Activated CD4-positive, alpha-beta T cell treated with anti-CD3 and anti-CD28 coated beads, Interleukin-2, amount 10 ng/mL, durations not matched to agents 7 days and 5 days (primary cell): ENCODE measurements at regions not wholly inside any gene's neighbourhood (a gene's known extent, or its start where the extent isn't known, plus 50 kb on each side); places are given as distances from the start of the nearest gene placed in this dataset.

Source experiments
- CTCF ChIA-PET: fragments of 350-600 bp; sonication (Branson Sonifier 250); formaldehyde crosslinking; loops from one replicate; lab custom pipeline; 2021; ENCODE audit warnings: antibody characterized with exemption; lab: Charles Lee
- POLR2A ChIA-PET: fragments of 350-600 bp; sonication (Branson Sonifier 250); formaldehyde crosslinking; loops from one replicate; lab custom pipeline; 2021; ENCODE audit warnings: antibody characterized with exemption; lab: Charles Lee
- DNase-seq: peaks from one replicate; pipeline ENCODE4 v3.0.0-alpha.2; 2020
- H3K27ac Mint-ChIP-seq: one replicate; pipeline ENCODE4 v1.8.0; 2021; ENCODE audit warnings: mild to moderate bottlenecking, moderate library complexity, mixed read lengths
- H3K27me3 Mint-ChIP-seq: one replicate; pipeline ENCODE4 v1.8.0; 2021; ENCODE audit warnings: mixed read lengths
- H3K36me3 Mint-ChIP-seq: one replicate; pipeline ENCODE4 v1.8.0; 2021; ENCODE audit warnings: low read depth, mixed read lengths
- H3K4me1 Mint-ChIP-seq: one replicate; pipeline ENCODE4 v1.8.0; 2021; ENCODE audit warnings: mixed read lengths
- H3K4me3 Mint-ChIP-seq: one replicate; pipeline ENCODE4 v1.8.0; 2021; ENCODE audit warnings: mild to moderate bottlenecking, moderate library complexity, mixed read lengths
- H3K9me3 Mint-ChIP-seq: one replicate; pipeline ENCODE4 v1.8.0; 2021; ENCODE audit warnings: mixed read lengths

GRCh38 chr11:43577566-43578264 is 102.8 kb upstream of the HSD17B12 start:
- no peak overlapping the region for H3K4me3 Mint-ChIP-seq
- no peak overlapping the region for H3K27ac Mint-ChIP-seq
- POLR2A ChIA-PET: no interaction called here
- DNase-seq: no peak
- H3K36me3 Mint-ChIP-seq: no peaks in the 10 kb centered on the region
- peaks cover 35% of the 10 kb centered on the region for H3K4me1 Mint-ChIP-seq
- H3K27me3 Mint-ChIP-seq: peaks cover 93% of the 10 kb centered on the region
- CTCF ChIA-PET: interaction anchor here (0.5 to 1.6 kb wide), 2 partner anchors 10 to 45 kb away, joined by 3 to 7 read pairs; no protein-coding TSS in a partner anchor
- H3K9me3 Mint-ChIP-seq: peaks cover 3% of the 10 kb centered on the region

- peak overlapping the region; percentile 57 for H3K4me3 Mint-ChIP-seq
- H3K4me1 Mint-ChIP-seq: peaks cover 35% of the 10 kb centered on the region
- ChIA-PET CTCF (no interaction called here), POLR2A (no interaction called here)
- peaks cover 3% of the 10 kb centered on the region for H3K9me3 Mint-ChIP-seq
- DNase-seq: no peak
- H3K27me3 Mint-ChIP-seq: peaks cover 94% of the 10 kb centered on the region
- H3K27ac Mint-ChIP-seq: no peak overlapping the region
- no peaks in the 10 kb centered on the region for H3K36me3 Mint-ChIP-seq
Observed at GRCh38 chr11:43578346-43579170, 102.0 kb upstream of the HSD17B12 start.

GRCh38 chr11:43579171-43579918 is 101.2 kb upstream of the HSD17B12 start:
- peak overlapping the region; percentile 57 for H3K4me3 Mint-ChIP-seq
- H3K27ac Mint-ChIP-seq: no peak overlapping the region
- peaks cover 93% of the 10 kb centered on the region for H3K27me3 Mint-ChIP-seq
- ChIA-PET POLR2A (no interaction called here), CTCF (no interaction called here)
- peaks cover 3% of the 10 kb centered on the region for H3K9me3 Mint-ChIP-seq
- DNase-seq: no peak
- H3K4me1 Mint-ChIP-seq: peaks cover 31% of the 10 kb centered on the region
- H3K36me3 Mint-ChIP-seq: no peaks in the 10 kb centered on the region

GRCh38 chr11:43579919-43580276 is 100.6 kb upstream of the HSD17B12 start:
- ChIA-PET CTCF (no interaction called here), POLR2A (no interaction called here)
- H3K9me3 Mint-ChIP-seq: peaks cover 3% of the 10 kb centered on the region
- H3K27me3 Mint-ChIP-seq: peaks cover 90% of the 10 kb centered on the region
- no peak overlapping the region for H3K27ac Mint-ChIP-seq
- DNase-seq: no peak
- H3K4me1 Mint-ChIP-seq: peaks cover 27% of the 10 kb centered on the region
- peak overlapping the region; percentile 51 for H3K4me3 Mint-ChIP-seq
- H3K36me3 Mint-ChIP-seq: no peaks in the 10 kb centered on the region

GRCh38 chr11:43580735-43581369 is 99.7 kb upstream of the HSD17B12 start:
- Mint-ChIP-seq H3K4me1 (peaks cover 24% of the 10 kb centered on the region), H3K27ac (no peak overlapping the region), H3K9me3 (peaks cover 3% of the 10 kb centered on the region), H3K27me3 (peaks cover 87% of the 10 kb centered on the region), H3K36me3 (no peaks in the 10 kb centered on the region), H3K4me3 (peak overlapping the region; percentile 43)
- DNase-seq: no peak
- ChIA-PET CTCF (no interaction called here), POLR2A (no interaction called here)

- DNase-seq: no peak
- Mint-ChIP-seq H3K27ac (no peak overlapping the region), H3K27me3 (peaks cover 82% of the 10 kb centered on the region), H3K9me3 (peaks cover 3% of the 10 kb centered on the region), H3K4me3 (no peak overlapping the region), H3K36me3 (no peaks in the 10 kb centered on the region), H3K4me1 (peaks cover 23% of the 10 kb centered on the region)
- POLR2A ChIA-PET: no interaction called here
- CTCF ChIA-PET: interaction anchor here (1.3 kb wide), 1 partner anchor 8 kb away, joined by 3 read pairs; no protein-coding TSS in a partner anchor
Observed at GRCh38 chr11:43581370-43582023, 99.0 kb upstream of the HSD17B12 start.

GRCh38 chr11:43582024-43582862 is 98.3 kb upstream of the HSD17B12 start:
- Mint-ChIP-seq H3K27ac (no peak overlapping the region), H3K4me3 (no peak overlapping the region), H3K4me1 (peaks cover 18% of the 10 kb centered on the region), H3K9me3 (no peaks in the 10 kb centered on the region), H3K27me3 (peaks cover 79% of the 10 kb centered on the region), H3K36me3 (no peaks in the 10 kb centered on the region)
- ChIA-PET CTCF (interaction anchor here (1.3 kb wide), 1 partner anchor 9 kb away, joined by 3 read pairs; no protein-coding TSS in a partner anchor), POLR2A (no interaction called here)
- no peak for DNase-seq

- Mint-ChIP-seq H3K36me3 (no peaks in the 10 kb centered on the region), H3K27ac (no peak overlapping the region), H3K27me3 (peaks cover 79% of the 10 kb centered on the region), H3K4me1 (peaks cover 18% of the 10 kb centered on the region), H3K9me3 (no peaks in the 10 kb centered on the region), H3K4me3 (no peak overlapping the region)
- ChIA-PET CTCF (no interaction called here), POLR2A (no interaction called here)
- DNase-seq: no peak
Observed at GRCh38 chr11:43582863-43583462, 97.6 kb upstream of the HSD17B12 start.

GRCh38 chr11:43583548-43583947 is 97.0 kb upstream of the HSD17B12 start:
- no peak for DNase-seq
- Mint-ChIP-seq H3K9me3 (no peaks in the 10 kb centered on the region), H3K27ac (no peak overlapping the region), H3K36me3 (no peaks in the 10 kb centered on the region), H3K27me3 (peaks cover 77% of the 10 kb centered on the region), H3K4me3 (no peak overlapping the region), H3K4me1 (peaks cover 18% of the 10 kb centered on the region)
- ChIA-PET POLR2A (no interaction called here), CTCF (interaction anchor here (1.0 kb wide), 1 partner anchor 10 kb away, joined by 3 read pairs; no protein-coding TSS in a partner anchor)

- peaks cover 4% of the 10 kb centered on the region for H3K4me1 Mint-ChIP-seq
- POLR2A ChIA-PET: no interaction called here
- CTCF ChIA-PET: no interaction called here
- H3K9me3 Mint-ChIP-seq: no peaks in the 10 kb centered on the region
- DNase-seq: no peak
- no peak overlapping the region for H3K4me3 Mint-ChIP-seq
- no peak overlapping the region for H3K27ac Mint-ChIP-seq
- no peaks in the 10 kb centered on the region for H3K36me3 Mint-ChIP-seq
- peaks cover 63% of the 10 kb centered on the region for H3K27me3 Mint-ChIP-seq
Observed at GRCh38 chr11:43585877-43586608, 94.5 kb upstream of the HSD17B12 start.
